GM23248 (cell line): ENCODE measurements at regions not wholly inside any gene's neighbourhood (a gene's known extent, or its start where the extent isn't known, plus 50 kb on each side); places are given as distances from the start of the nearest gene placed in this dataset. TPM values are rescaled to one million over a fixed set of nuclear protein-coding genes. Genes with fewer than 3 reads are reported as not detected.

Experiments
- DNase-seq: peaks from one replicate; pipeline ENCODE4 v3.0.0-alpha.2; 2015
- H2AFZ ChIP-seq: fragments of 200-600 bp; sonication (generic); 2 replicates; pipeline ENCODE4 v1.6.1; 2016; ENCODE audit warnings: antibody characterized with exemption
- H3F3A ChIP-seq: fragments of 200-600 bp; sonication (generic); 2 replicates; pipeline ENCODE4 v1.6.1; 2016; ENCODE audit warnings: mild to moderate bottlenecking, antibody characterized with exemption, mixed run types; ENCODE audit not compliant: insufficient read depth
- H3K27ac ChIP-seq: fragments of 200-600 bp; sonication (generic); 2 replicates; pipeline ENCODE4 v1.5.1; 2016; ENCODE audit warnings: mild to moderate bottlenecking
- H3K27me3 ChIP-seq: fragments of 200-600 bp; sonication (generic); replicated peaks from 2 replicates; pipeline ENCODE4 v1.6.1; 2016; ENCODE audit warnings: mild to moderate bottlenecking; ENCODE audit not compliant: insufficient read depth
- H3K36me3 ChIP-seq: fragments of 200-600 bp; sonication (generic); 2 replicates; pipeline ENCODE4 v1.6.1; 2016; ENCODE audit warnings: low read depth, mild to moderate bottlenecking
- H3K4me1 ChIP-seq: fragments of 200-600 bp; sonication (generic); 2 replicates; pipeline ENCODE4 v1.6.1; 2016; ENCODE audit warnings: mild to moderate bottlenecking; ENCODE audit not compliant: insufficient read depth
- H3K4me2 ChIP-seq: fragments of 200-600 bp; sonication (generic); one replicate; pipeline ENCODE4 v1.6.1; 2016; ENCODE audit warnings: mild to moderate bottlenecking; ENCODE audit not compliant: unreplicated experiment
- H3K4me3 ChIP-seq: fragments of 200-600 bp; sonication (generic); 2 replicates; pipeline ENCODE4 v1.5.1; 2016; ENCODE audit warnings: mild to moderate bottlenecking
- H3K79me2 ChIP-seq: fragments of 200-600 bp; sonication (generic); 2 replicates; pipeline ENCODE4 v1.6.1; 2016; ENCODE audit warnings: mild to moderate bottlenecking; ENCODE audit not compliant: insufficient read depth
- H3K9ac ChIP-seq: fragments of 200-600 bp; sonication (generic); 2 replicates; pipeline ENCODE4 v1.6.1; 2016; ENCODE audit warnings: mild to moderate bottlenecking
- H3K9me2 ChIP-seq: fragments of 200-600 bp; sonication (generic); 2 replicates; pipeline ENCODE4 v1.6.1; 2016; ENCODE audit warnings: mixed run types, mild to moderate bottlenecking, moderate library complexity; ENCODE audit not compliant: insufficient read depth
- H3K9me3 ChIP-seq: fragments of 200-600 bp; sonication (generic); one replicate; pipeline ENCODE4 v1.6.1; 2017; ENCODE audit warnings: low read depth
- H4K20me1 ChIP-seq: fragments of 200-600 bp; sonication (generic); 2 replicates; pipeline ENCODE4 v1.6.0; 2016; ENCODE audit not compliant: insufficient read depth
- EZH2 ChIP-seq: fragments of 200-600 bp; sonication (generic); IDR thresholded peaks from 2 replicates; pipeline ENCODE4 v1.6.1; 2018; ENCODE audit warnings: antibody characterized with exemption, mild to moderate bottlenecking; ENCODE audit not compliant: insufficient read depth, poor library complexity, severe bottlenecking
- EZH2phosphoT487 ChIP-seq: fragments of 200-600 bp; sonication (generic); IDR thresholded peaks from 2 replicates; pipeline ENCODE4 v1.6.1; 2018; ENCODE audit warnings: antibody characterized with exemption, moderate library complexity, mild to moderate bottlenecking, low read depth; ENCODE audit not compliant: insufficient read depth
- WGBS, 2 experiments: methylation state at CpG; one replicate each; pipeline ENCODE4 v1.1.6; 2015 to 2017; ENCODE audit warnings: low lambda C conversion rate in 2 of 2, low coverage in 1 of 2; ENCODE audit errors: missing lambda C conversion rate in 2 of 2; 5-methylcytosine and 5-hydroxymethylcytosine counted together
- in situ Hi-C: fragments of 300-500 bp; cut with MboI; formaldehyde crosslinking; loops from 2 replicates; pipeline ENCODE4 v1.15.0; 2020
- small RNA-seq: library from RNA; depleted of rRNA; stranded (forward); fragments of <200 nt; gene quantifications from one replicate; pipeline ENCODE3, GENCODE V24; 2014; ENCODE audit warnings: low read depth, low replicate concordance

- Histone ChIP-seq H2AFZ (no peak overlapping the region), H3K36me3 (no peaks in the 10 kb centered on the region), H3K4me1 (no peaks in the 10 kb centered on the region), H3K9me3 (no peaks in the 10 kb centered on the region), H3K27me3 (no peaks in the 10 kb centered on the region), H3F3A (no peaks in the 10 kb centered on the region), H3K9me2 (no peaks in the 10 kb centered on the region), H3K4me2 (no peak overlapping the region), H3K27ac (no peak overlapping the region), H3K79me2 (no peaks in the 10 kb centered on the region), H3K4me3 (no peak overlapping the region), H4K20me1 (no peaks in the 10 kb centered on the region), H3K9ac (no peak overlapping the region)
- 34 to 41% methylated on average over 13 of the region's 13 CpGs for WGBS, 2 experiments
- TF ChIP-seq EZH2phosphoT487: no peak
- no peak for TF ChIP-seq EZH2
- DNase-seq: no peak
- in situ Hi-C loops: no loop called here
These were observed 892.9 kb downstream of the OLFM4 start for GRCh38 chr13:53921473-53921872.

GRCh38 chr13:53941588-53942190, 913.1 kb downstream of the OLFM4 start:
- Histone ChIP-seq H3K27ac (no peak overlapping the region), H3K36me3 (no peaks in the 10 kb centered on the region), H3K4me3 (no peak overlapping the region), H3K79me2 (no peaks in the 10 kb centered on the region), H3F3A (no peaks in the 10 kb centered on the region), H3K9ac (no peak overlapping the region), H4K20me1 (no peaks in the 10 kb centered on the region), H3K4me2 (no peak overlapping the region), H2AFZ (no peak overlapping the region), H3K27me3 (no peaks in the 10 kb centered on the region), H3K4me1 (no peaks in the 10 kb centered on the region), H3K9me3 (no peaks in the 10 kb centered on the region), H3K9me2 (no peaks in the 10 kb centered on the region)
- 0 to 3% methylated on average over 1 of the region's 1 CpG for WGBS, 2 experiments
- in situ Hi-C loops: no loop called here
- TF ChIP-seq EZH2phosphoT487: no peak
- TF ChIP-seq EZH2: no peak
- no peak for DNase-seq

- Histone ChIP-seq H3K4me3 (no peak overlapping the region), H3K36me3 (no peaks in the 10 kb centered on the region), H3K9ac (no peak overlapping the region), H2AFZ (no peak overlapping the region), H3K9me3 (no peaks in the 10 kb centered on the region), H3K27me3 (no peaks in the 10 kb centered on the region), H3K27ac (no peak overlapping the region), H3K9me2 (no peaks in the 10 kb centered on the region), H3K4me2 (no peak overlapping the region), H3K4me1 (no peaks in the 10 kb centered on the region), H3K79me2 (no peaks in the 10 kb centered on the region), H3F3A (no peaks in the 10 kb centered on the region), H4K20me1 (no peaks in the 10 kb centered on the region)
- in situ Hi-C loops: no loop called here
- WGBS, 2 experiments: 11 to 25% methylated on average over 3 of the region's 3 CpGs
- DNase-seq: no peak
- TF ChIP-seq EZH2phosphoT487: no peak
- TF ChIP-seq EZH2: no peak
These were observed 917.9 kb downstream of the OLFM4 start for GRCh38 chr13:53946500-53946899.

- Histone ChIP-seq H3K27me3 (no peaks in the 10 kb centered on the region), H3K9me2 (no peaks in the 10 kb centered on the region), H3K4me2 (no peak overlapping the region), H3K27ac (no peak overlapping the region), H3K4me1 (no peaks in the 10 kb centered on the region), H2AFZ (no peak overlapping the region), H3K9ac (no peak overlapping the region), H3K79me2 (no peaks in the 10 kb centered on the region), H3K9me3 (no peaks in the 10 kb centered on the region), H3K4me3 (no peak overlapping the region), H3K36me3 (no peaks in the 10 kb centered on the region), H4K20me1 (no peaks in the 10 kb centered on the region), H3F3A (no peaks in the 10 kb centered on the region)
- 13 to 16% methylated on average over 2 of the region's 2 CpGs for WGBS, 2 experiments
- no peak for DNase-seq
- TF ChIP-seq EZH2 (no peak), EZH2phosphoT487 (no peak)
- in situ Hi-C loops: no loop called here
These were observed 924.6 kb downstream of the OLFM4 start for GRCh38 chr13:53953183-53953582.

Small RNAs in the stretch of these regions (small RNA-seq; reads per million reads assigned to genes)
- not detected for gene RN7SL618P
